ENCODE measurements at regions not wholly inside any gene's neighbourhood (a gene's known extent, or its start where the extent isn't known, plus 50 kb on each side); places are given as distances from the start of the nearest gene placed in this dataset.

DNA sequence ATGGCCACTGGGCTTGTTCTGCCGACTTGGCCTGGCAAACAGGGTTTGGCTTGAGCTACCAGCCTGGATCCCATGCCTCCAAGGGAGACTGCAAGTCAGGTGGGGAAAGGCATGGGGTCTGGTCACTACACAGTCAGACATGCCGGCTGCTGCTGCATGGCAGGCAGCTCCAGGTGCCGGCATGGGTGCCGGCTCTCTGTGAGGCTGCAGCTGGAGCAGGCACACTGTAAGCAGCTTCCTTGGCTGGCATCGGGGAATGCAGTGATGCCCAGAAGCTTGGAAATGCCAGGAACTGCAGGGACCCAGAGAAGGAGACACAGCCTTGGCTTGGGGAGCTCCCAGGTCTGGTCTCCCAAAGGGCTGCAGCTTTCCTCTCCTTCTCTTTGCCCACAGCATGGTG, 305.5 kb upstream of the NRG3 start:
- Histone ChIP-seq H3K4me3 (no peak overlapping the region), H3K36me3 (no peaks in the 10 kb centered on the region), H3K27me3 (ENCODE audit: low read depth) (no peaks in the 10 kb centered on the region), H3K9me3 (no peaks in the 10 kb centered on the region), H3K4me1 (no peaks in the 10 kb centered on the region), H3K27ac (no peak overlapping the region)
- intact Hi-C loops (cut with DNase I): no loop called here
- ATAC-seq (peak in 1 of 2 donors; percentile 21), DNase-seq (no peak)
- TF ChIP-seq, protein P1, sequence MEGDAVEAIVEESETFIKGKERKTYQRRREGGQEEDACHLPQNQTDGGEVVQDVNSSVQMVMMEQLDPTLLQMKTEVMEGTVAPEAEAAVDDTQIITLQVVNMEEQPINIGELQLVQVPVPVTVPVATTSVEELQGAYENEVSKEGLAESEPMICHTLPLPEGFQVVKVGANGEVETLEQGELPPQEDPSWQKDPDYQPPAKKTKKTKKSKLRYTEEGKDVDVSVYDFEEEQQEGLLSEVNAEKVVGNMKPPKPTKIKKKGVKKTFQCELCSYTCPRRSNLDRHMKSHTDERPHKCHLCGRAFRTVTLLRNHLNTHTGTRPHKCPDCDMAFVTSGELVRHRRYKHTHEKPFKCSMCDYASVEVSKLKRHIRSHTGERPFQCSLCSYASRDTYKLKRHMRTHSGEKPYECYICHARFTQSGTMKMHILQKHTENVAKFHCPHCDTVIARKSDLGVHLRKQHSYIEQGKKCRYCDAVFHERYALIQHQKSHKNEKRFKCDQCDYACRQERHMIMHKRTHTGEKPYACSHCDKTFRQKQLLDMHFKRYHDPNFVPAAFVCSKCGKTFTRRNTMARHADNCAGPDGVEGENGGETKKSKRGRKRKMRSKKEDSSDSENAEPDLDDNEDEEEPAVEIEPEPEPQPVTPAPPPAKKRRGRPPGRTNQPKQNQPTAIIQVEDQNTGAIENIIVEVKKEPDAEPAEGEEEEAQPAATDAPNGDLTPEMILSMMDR (IDR thresholded peaks at IDR 0.05): no peak

DNA sequence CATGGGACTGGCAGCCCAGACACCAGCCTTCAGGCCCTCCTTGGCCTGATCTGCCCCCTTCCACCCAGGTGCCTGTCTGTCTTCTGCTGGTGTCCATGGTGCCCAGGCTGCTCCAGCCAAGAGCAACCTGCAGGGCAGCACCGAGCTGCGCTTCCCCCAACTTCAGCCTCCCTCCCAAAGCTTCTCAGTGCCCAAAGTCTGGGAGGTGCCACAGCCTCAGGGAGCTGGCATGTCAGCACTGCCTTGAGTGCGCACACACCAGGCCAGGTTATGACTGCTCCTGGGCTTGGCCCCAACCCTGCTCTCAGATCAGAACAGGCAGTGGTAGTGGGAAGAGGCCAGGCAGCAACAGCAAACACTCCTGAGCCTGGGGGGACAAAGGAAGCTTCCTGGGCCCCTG, 304.6 kb upstream of the NRG3 start:
- H3K27me3 ChIP-seq (ENCODE audit: low read depth): no peaks in the 10 kb centered on the region
- TF ChIP-seq, protein P1 (IDR thresholded peaks at IDR 0.05): no peak
- H3K4me3 ChIP-seq: no peak overlapping the region
- ATAC-seq (peak in 1 of 2 donors; percentile 45), DNase-seq (no peak)
- intact Hi-C loops (cut with DNase I): no loop called here
- H3K27ac ChIP-seq: no peak overlapping the region
- H3K36me3 ChIP-seq: no peaks in the 10 kb centered on the region
- H3K9me3 ChIP-seq: no peaks in the 10 kb centered on the region
- no peaks in the 10 kb centered on the region for H3K4me1 ChIP-seq

DNA sequence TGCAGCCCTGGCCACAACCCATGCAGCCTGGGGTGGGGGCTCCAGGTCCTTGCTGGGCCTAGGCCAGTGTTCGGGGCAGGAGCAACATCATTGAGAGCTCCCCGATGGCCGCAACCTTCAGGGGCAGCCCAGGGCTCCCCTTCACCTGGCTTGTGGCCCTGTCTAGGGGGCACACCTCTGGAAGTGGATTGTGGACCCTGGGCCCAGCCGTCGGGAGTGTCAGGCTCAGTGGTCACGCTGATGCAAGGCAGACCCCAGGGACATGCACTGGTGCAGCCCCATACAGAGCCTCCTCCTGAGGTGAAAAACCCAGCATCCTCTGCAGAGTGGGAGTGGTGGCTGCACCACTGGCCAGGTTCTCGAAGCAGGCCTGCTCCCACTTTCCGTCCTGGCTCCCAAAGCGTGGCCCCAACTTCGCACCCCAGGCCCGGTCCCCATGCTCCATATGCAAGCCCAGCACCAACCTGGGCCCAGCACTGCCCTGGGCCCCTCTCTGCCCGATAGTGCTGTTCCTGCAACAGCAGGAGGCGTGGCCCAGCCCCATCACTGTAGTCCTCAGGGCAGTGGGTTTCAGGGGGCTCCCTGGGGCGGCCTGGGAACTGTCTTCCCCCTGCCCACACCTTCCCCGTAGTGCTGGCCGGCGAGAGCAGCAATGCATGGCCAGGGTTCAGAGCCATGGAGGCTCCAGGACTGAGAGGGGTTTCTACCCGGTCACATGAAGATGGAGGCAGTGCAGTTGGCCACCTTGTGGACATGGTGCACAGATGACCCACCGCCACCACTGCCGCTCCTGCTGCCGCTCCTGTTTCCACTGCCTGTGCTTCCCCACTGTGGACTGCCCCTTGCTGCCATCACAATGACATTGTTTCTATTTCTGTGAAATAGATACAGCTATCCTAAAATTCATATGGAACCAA, 303.9 kb upstream of the NRG3 start:
- DNase-seq: no peak
- Histone ChIP-seq H3K9me3 (peaks cover 6% of the 10 kb centered on the region), H3K4me3 (no peak overlapping the region), H3K4me1 (no peaks in the 10 kb centered on the region), H3K27ac (no peak overlapping the region), H3K27me3 (ENCODE audit: low read depth) (no peaks in the 10 kb centered on the region), H3K36me3 (no peaks in the 10 kb centered on the region)
- peak; percentile 16 to 48 for ATAC-seq
- TF ChIP-seq, protein P1 (IDR thresholded peaks at IDR 0.05): no peak
- intact Hi-C loops (cut with DNase I): no loop called here

DNA sequence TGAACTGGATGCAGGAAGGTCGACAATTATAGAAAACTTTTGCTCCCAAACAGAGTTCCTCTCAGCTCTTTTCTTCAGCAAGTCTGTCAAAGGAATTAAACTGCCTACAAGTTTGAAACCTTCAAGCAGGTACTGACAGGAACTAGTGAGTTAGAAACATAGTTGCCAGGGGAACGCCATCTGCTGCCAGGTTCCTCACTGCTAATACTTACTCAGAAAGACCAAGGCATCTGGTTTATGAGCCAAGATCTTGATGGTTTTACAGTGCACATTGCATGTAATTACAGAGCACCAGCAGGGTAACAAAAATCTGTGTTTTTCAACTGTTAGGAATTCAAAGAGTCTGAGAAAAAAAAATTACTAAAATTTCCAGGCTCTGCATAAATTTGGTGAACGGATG, 300.0 kb upstream of the NRG3 start:
- TF ChIP-seq, protein P1 (IDR thresholded peaks at IDR 0.05): no peak
- H3K9me3 ChIP-seq: peaks cover 6% of the 10 kb centered on the region
- intact Hi-C loops (cut with DNase I): no loop called here
- H3K36me3 ChIP-seq: no peaks in the 10 kb centered on the region
- no peaks in the 10 kb centered on the region for H3K4me1 ChIP-seq
- no peak overlapping the region for H3K27ac ChIP-seq
- no peak overlapping the region for H3K4me3 ChIP-seq
- H3K27me3 ChIP-seq (ENCODE audit: low read depth): no peaks in the 10 kb centered on the region
- ATAC-seq (no peak), DNase-seq (no peak)

DNA sequence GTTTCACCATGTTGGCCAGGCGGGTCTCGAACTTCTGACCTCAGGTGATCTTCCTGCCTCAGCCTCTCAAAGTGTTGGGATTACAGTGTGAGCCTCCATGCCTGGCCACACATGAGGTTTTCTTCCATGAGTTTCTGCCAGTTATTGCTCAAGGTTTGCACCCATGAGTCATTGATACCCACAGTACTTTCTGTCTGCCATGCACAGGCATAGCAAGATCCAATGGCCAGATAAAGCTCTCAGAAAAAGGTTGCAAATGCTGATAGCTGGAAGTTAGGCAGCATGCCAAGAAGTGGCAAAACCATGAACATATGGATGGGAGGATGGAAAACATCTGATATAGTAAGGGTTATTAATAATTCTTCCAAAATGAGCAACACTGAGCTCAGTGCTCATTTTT, 298.7 kb upstream of the NRG3 start:
- TF ChIP-seq, protein P1 (IDR thresholded peaks at IDR 0.05): no peak

More for the DNA sequence above, 298.7 kb upstream of the NRG3 start:
- ATAC-seq: no peak
- H3K36me3 ChIP-seq: no peaks in the 10 kb centered on the region
- no peaks in the 10 kb centered on the region for H3K4me1 ChIP-seq
- DNase-seq: no peak
- H3K27me3 ChIP-seq (ENCODE audit: low read depth): no peaks in the 10 kb centered on the region
- H3K4me3 ChIP-seq: no peak overlapping the region
- peaks cover 6% of the 10 kb centered on the region for H3K9me3 ChIP-seq
- no peak overlapping the region for H3K27ac ChIP-seq
- intact Hi-C loops (cut with DNase I): no loop called here

Measured in lower lobe of right lung (tissue), 2 donors.